Adrenal gland (tissue), 9 donors: ENCODE measurements at regions not wholly inside any gene's neighbourhood (a gene's known extent, or its start where the extent isn't known, plus 50 kb on each side); places are given as distances from the start of the nearest gene placed in this dataset.

Experiments used
- DNase-seq, 7 donors: peaks; one replicate each; pipeline ENCODE4 v3.0.0-alpha.2; 2019 to 2020
- H3K27ac ChIP-seq, 5 donors: fragments of 200-600 bp; sonication (generic) in 4 of 5; 1 replicate in 3 of 5; 2 replicates in 2 of 5; pipeline versions ENCODE4 v1.5.1 to v1.8.0; 2016 to 2020; ENCODE audit warnings: mild to moderate bottlenecking in 1 of 5
- H3K27me3 ChIP-seq: fragments of 200-600 bp; 2 replicates; pipeline ENCODE4 v1.8.0; 2021
- H3K36me3 ChIP-seq, 2 donors: fragments of 200-600 bp; replicated peaks in 1 of 2; 1 replicate in 1 of 2; 2 replicates in 1 of 2; pipeline versions ENCODE4 v1.5.1 to v1.8.0; 2018 to 2022
- H3K4me1 ChIP-seq, 2 donors: fragments of 200-600 bp; replicated peaks in 1 of 2; 1 replicate in 1 of 2; 2 replicates in 1 of 2; pipeline versions ENCODE4 v1.5.1 to v1.8.0; 2018 to 2021
- H3K4me3 ChIP-seq, 4 donors: fragments of 200-600 bp; sonication (generic) in 3 of 4; one replicate each; pipeline ENCODE4 v1.5.1; 2016 to 2018
- H3K9me3 ChIP-seq, 3 donors: fragments of 200-600 bp; sonication (generic) in 1 of 3; replicated peaks in 1 of 3; 1 replicate in 2 of 3; 2 replicates in 1 of 3; pipeline versions ENCODE4 v1.5.1 to v1.8.0; 2016 to 2021
- POLR2A ChIP-seq, 2 donors: fragments of 450-650 bp; IDR thresholded peaks; one replicate each; pipeline ENCODE4 v1.6.1; 2017; ENCODE audit warnings: antibody characterized with exemption in 2 of 2, mild to moderate bottlenecking in 2 of 2, moderate library complexity in 1 of 2
- WGBS, 4 donors: extraction: QIAGEN DNeasy Blood & Tissue Kit in 2 of 4; methylation state at CpG; one replicate each; pipeline versions ENCODE4 v1.1.5 to v1.1.7; 2013 to 2017; 5-methylcytosine and 5-hydroxymethylcytosine counted together
- intact Hi-C, 2 donors: fragments of 100-400 bp; cut with DNase I; formaldehyde crosslinking; loops; one replicate each; pipeline versions ENCODE4 v1.14.1 to v1.15.0; 2022 to 2023
- TF ChIP-seq, protein P1 (sequence below), 6 experiments: fragments of 450-650 bp in 4 of 6; fragments of 200-600 bp in 2 of 6; sonication (generic) in 1 of 6; IDR thresholded peaks; 1 replicate in 5 of 6; 2 replicates in 1 of 6; pipeline versions ENCODE4 v1.5.1 to v1.8.0; 2016 to 2021; ENCODE audit warnings: antibody characterized with exemption in 6 of 6, mild to moderate bottlenecking in 2 of 6, moderate library complexity in 1 of 6
- donor health status: healthy with polysubstance abuse.
- donor health status: Bipolar disorder and iron deficiency.
- donor health status: DM: yes; HTN: yes; CAD: no.
- donor health status: DM: no; HTN: no; CAD: no.
- donor health status: DM: no; HTN: no; CAD: no.

DNA sequence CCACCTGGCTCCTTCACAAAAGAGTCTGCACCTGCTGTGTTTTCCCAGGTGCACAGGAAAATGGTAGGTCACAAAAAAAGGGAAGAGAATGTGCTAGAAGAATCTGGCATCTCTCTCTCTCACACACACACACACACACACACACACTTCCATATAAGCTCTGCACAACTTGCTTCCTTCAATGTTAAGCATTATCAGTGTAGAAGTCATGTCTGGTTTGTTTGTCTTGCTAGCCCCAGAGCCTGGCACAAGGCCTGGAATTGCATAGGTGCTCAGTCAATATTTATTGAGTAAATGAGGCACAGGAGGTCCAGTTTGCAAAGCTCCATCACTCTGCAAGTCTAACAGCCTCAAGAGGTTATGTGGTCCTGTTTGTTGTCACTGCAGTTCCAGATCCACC lies 867.3 kb upstream of the AUTS2 start:
- no peak overlapping the region for H3K27ac ChIP-seq
- DNase-seq, result no peak
- intact Hi-C loops, result no loop called here
- no peaks in the 10 kb centered on the region for H3K27me3 ChIP-seq
- peaks cover 0 to 8% of the 10 kb centered on the region in 2 donors for H3K4me1 ChIP-seq
- H3K4me3 ChIP-seq, result no peak overlapping the region
- no peaks in the 10 kb centered on the region for H3K36me3 ChIP-seq
- TF ChIP-seq, protein P1, sequence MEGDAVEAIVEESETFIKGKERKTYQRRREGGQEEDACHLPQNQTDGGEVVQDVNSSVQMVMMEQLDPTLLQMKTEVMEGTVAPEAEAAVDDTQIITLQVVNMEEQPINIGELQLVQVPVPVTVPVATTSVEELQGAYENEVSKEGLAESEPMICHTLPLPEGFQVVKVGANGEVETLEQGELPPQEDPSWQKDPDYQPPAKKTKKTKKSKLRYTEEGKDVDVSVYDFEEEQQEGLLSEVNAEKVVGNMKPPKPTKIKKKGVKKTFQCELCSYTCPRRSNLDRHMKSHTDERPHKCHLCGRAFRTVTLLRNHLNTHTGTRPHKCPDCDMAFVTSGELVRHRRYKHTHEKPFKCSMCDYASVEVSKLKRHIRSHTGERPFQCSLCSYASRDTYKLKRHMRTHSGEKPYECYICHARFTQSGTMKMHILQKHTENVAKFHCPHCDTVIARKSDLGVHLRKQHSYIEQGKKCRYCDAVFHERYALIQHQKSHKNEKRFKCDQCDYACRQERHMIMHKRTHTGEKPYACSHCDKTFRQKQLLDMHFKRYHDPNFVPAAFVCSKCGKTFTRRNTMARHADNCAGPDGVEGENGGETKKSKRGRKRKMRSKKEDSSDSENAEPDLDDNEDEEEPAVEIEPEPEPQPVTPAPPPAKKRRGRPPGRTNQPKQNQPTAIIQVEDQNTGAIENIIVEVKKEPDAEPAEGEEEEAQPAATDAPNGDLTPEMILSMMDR (IDR thresholded peaks at IDR 0.05), result no peak
- no peak for TF ChIP-seq POLR2A (IDR thresholded peaks at IDR 0.05)
- H3K9me3 ChIP-seq, result no peaks in the 10 kb centered on the region

DNA sequence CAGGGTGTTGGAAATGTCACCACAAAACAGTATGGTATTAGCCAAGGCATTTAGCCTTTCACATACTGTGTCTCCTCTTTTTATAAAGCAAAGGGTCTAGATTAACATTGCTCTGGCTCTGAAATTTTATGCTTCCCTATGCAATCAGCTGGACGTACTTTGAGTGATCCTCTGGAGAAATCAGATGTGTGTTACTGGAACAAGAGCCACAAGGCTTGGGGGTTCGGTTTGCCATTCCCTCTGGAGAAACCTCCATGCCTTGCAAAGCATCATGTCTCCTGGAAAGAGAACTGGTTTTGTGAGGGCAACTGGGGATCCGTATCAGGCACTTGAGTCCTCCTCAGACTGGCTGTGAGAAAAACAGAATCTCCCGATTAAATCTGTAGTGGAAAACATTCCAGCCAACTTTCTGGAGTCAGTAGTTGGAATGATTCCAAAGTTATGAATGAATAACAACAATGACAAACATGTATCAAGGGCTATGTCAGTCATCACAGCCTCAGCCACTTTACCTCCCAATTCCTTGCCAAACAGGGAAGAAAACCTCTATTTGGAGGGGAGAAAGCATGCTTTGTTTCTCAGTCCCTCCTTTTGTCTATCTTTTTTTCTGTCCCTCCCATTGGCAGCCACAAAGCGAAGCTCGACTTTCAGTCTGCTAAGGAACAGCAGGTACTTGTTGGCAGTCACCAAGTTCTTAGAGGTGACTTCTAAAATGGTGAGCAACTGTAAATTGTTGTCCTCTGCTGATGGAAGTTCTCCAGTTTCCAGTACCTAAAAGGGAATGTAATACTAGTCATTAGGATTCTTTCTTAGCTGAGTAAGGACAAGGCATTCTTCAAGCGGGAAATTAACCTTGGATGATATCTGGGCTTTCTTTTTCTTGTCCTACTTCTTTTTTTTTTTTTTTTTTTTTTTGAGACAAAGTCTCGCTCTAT lies 864.8 kb upstream of the AUTS2 start:
- Histone ChIP-seq H3K27ac (no peak overlapping the region), H3K4me1 (no peaks in the 10 kb centered on the region), H3K36me3 (no peaks in the 10 kb centered on the region), H3K27me3 (no peaks in the 10 kb centered on the region), H3K4me3 (no peak overlapping the region), H3K9me3 (no peaks in the 10 kb centered on the region)
- intact Hi-C loops, result no loop called here
- TF ChIP-seq, protein P1 (IDR thresholded peaks at IDR 0.05), result no peak
- TF ChIP-seq POLR2A (IDR thresholded peaks at IDR 0.05), result no peak
- no peak for DNase-seq
- WGBS, 4 donors, result 48 to 63% (median 54%) methylated on average over 8 of the region's 8 CpGs

- H3K27ac ChIP-seq, result no peak overlapping the region
- no peaks in the 10 kb centered on the region for H3K27me3 ChIP-seq
- no peaks in the 10 kb centered on the region for H3K36me3 ChIP-seq
- H3K9me3 ChIP-seq, result no peaks in the 10 kb centered on the region
- intact Hi-C loops, result no loop called here
- no peak for DNase-seq
- WGBS, 4 donors, result 75 to 84% (median 78%) methylated on average over 5 of the region's 5 CpGs
- no peak overlapping the region for H3K4me3 ChIP-seq
- TF ChIP-seq, protein P1 (IDR thresholded peaks at IDR 0.05), result no peak
- no peak for TF ChIP-seq POLR2A (IDR thresholded peaks at IDR 0.05)
- H3K4me1 ChIP-seq, result no peaks in the 10 kb centered on the region
Observed at GRCh38 chr7:68734431-68734830, 863.8 kb upstream of the AUTS2 start.

- 86 to 95% (median 91%) methylated on average over 5 of the region's 5 CpGs for WGBS, 4 donors
- TF ChIP-seq POLR2A (IDR thresholded peaks at IDR 0.05), result no peak
- TF ChIP-seq, protein P1 (IDR thresholded peaks at IDR 0.05), result no peak
- H3K27me3 ChIP-seq, result no peaks in the 10 kb centered on the region
- H3K27ac ChIP-seq, result no peak overlapping the region
- no peaks in the 10 kb centered on the region for H3K4me1 ChIP-seq
- DNase-seq, result no peak
- H3K9me3 ChIP-seq, result no peaks in the 10 kb centered on the region
- intact Hi-C loops, result no loop called here
- no peak overlapping the region for H3K4me3 ChIP-seq
- H3K36me3 ChIP-seq, result no peaks in the 10 kb centered on the region
Observed at GRCh38 chr7:68739306-68739705, 859.0 kb upstream of the AUTS2 start.
